Neural cell (in vitro differentiated cells): ENCODE measurements at regions not wholly inside any gene's neighbourhood (a gene's known extent, or its start where the extent isn't known, plus 50 kb on each side); places are given as distances from the start of the nearest gene placed in this dataset.

Experiments used
- H2AFZ ChIP-seq: fragments of 200-600, 300-800 bp; sonication (generic), shearing (Covaris generic); 2 replicates; pipeline ENCODE4 v1.6.0; 2014; ENCODE audit warnings: low read depth, mild to moderate bottlenecking, antibody characterized with exemption, low read length, moderate library complexity
- H3F3A ChIP-seq: fragments of 200-600 bp; shearing (Covaris generic); 2 replicates; pipeline ENCODE4 v1.6.1; 2016; ENCODE audit warnings: mild to moderate bottlenecking, moderate library complexity, mixed read lengths, antibody characterized with exemption, low read length; ENCODE audit not compliant: insufficient read depth, poor library complexity, severe bottlenecking
- H3K27ac ChIP-seq: fragments of 200-600, 300-800 bp; sonication (generic), shearing (Covaris generic); 2 replicates; pipeline ENCODE4 v1.5.1; 2014; ENCODE audit warnings: mild to moderate bottlenecking, low read length, moderate library complexity
- H3K27me3 ChIP-seq: fragments of 300-800, 200-600 bp; sonication (generic), shearing (Covaris generic); 2 replicates; pipeline ENCODE4 v1.6.0; 2014; ENCODE audit warnings: mild to moderate bottlenecking, low read depth, low read length, moderate library complexity; ENCODE audit not compliant: insufficient read depth
- H3K36me3 ChIP-seq: fragments of 300-800, 200-600 bp; sonication (generic), shearing (Covaris generic); 2 replicates; pipeline ENCODE4 v1.5.1; 2014; ENCODE audit warnings: mild to moderate bottlenecking, antibody characterized with exemption, low read length, moderate library complexity; ENCODE audit not compliant: insufficient read depth
- H3K4me2 ChIP-seq: fragments of 300-800, 200-600 bp; sonication (generic), shearing (Covaris generic); 2 replicates; pipeline ENCODE4 v1.6.0; 2014; ENCODE audit warnings: mild to moderate bottlenecking, low read length
- H3K4me3 ChIP-seq: fragments of 300-800, 200-600 bp; sonication (generic), shearing (Covaris generic); 2 replicates; pipeline ENCODE4 v1.5.1; 2014; ENCODE audit warnings: mild to moderate bottlenecking, low read length, moderate library complexity
- H3K79me2 ChIP-seq: fragments of 200-600 bp; shearing (Covaris generic); replicated peaks from 2 replicates; pipeline ENCODE4 v1.6.0; 2014; ENCODE audit warnings: mild to moderate bottlenecking, low read length, moderate library complexity; ENCODE audit not compliant: insufficient read depth
- H3K9ac ChIP-seq: fragments of 300-800, 200-600 bp; sonication (generic), shearing (Covaris generic); 2 replicates; pipeline ENCODE4 v1.6.1; 2016; ENCODE audit warnings: mild to moderate bottlenecking, low read length, mixed read lengths
- H3K9me2 ChIP-seq: fragments of 200-600 bp; shearing (Covaris generic); 2 replicates; pipeline ENCODE4 v1.6.1; 2016; ENCODE audit warnings: mild to moderate bottlenecking, low read length, mixed read lengths; ENCODE audit not compliant: insufficient read depth
- H3K9me3 ChIP-seq: fragments of 200-600, 300-800 bp; sonication (generic), shearing (Covaris generic); 2 replicates; pipeline ENCODE4 v1.6.1; 2016; ENCODE audit warnings: mild to moderate bottlenecking, mixed run types, low read length, moderate library complexity, mixed read lengths
- H4K20me1 ChIP-seq: fragments of 200-600 bp; shearing (Covaris generic); 2 replicates; pipeline ENCODE4 v1.6.1; 2016; ENCODE audit warnings: mild to moderate bottlenecking, mixed run types; ENCODE audit not compliant: insufficient read depth
- EP300 ChIP-seq: fragments of 450-650 bp; conservative IDR thresholded peaks from 2 replicates; pipeline ENCODE4 v1.6.1; 2014; ENCODE audit warnings: antibody characterized with exemption, mild to moderate bottlenecking, moderate library complexity; ENCODE audit not compliant: poor library complexity, severe bottlenecking
- EZH2 ChIP-seq: fragments of 200-600, 300-800 bp; shearing (Covaris generic), sonication (generic); IDR thresholded peaks from 2 replicates; pipeline ENCODE4 v1.6.1; 2014; ENCODE audit warnings: antibody characterized with exemption, low read length, borderline replicate concordance, mild to moderate bottlenecking; ENCODE audit not compliant: insufficient read depth, poor library complexity, severe bottlenecking
- MXI1 ChIP-seq: fragments of 450-650 bp; conservative IDR thresholded peaks from 2 replicates; pipeline ENCODE4 v1.6.1; 2014; ENCODE audit warnings: antibody characterized with exemption, mild to moderate bottlenecking; ENCODE audit not compliant: poor library complexity, severe bottlenecking
- POLR2AphosphoS5 ChIP-seq: IDR thresholded peaks from 2 replicates; pipeline ENCODE4 v1.6.1; 2012
- RAD21 ChIP-seq: fragments of 450-650 bp; conservative IDR thresholded peaks from 2 replicates; pipeline ENCODE4 v1.6.1; 2014; ENCODE audit warnings: antibody characterized with exemption, mild to moderate bottlenecking, moderate library complexity
- SMC3 ChIP-seq: fragments of 450-650 bp; conservative IDR thresholded peaks from 2 replicates; pipeline ENCODE4 v1.6.1; 2014; ENCODE audit warnings: antibody characterized with exemption, mild to moderate bottlenecking, moderate library complexity; ENCODE audit not compliant: poor library complexity
- TAF1 ChIP-seq: IDR thresholded peaks from 2 replicates; pipeline ENCODE4 v1.6.1; 2012; ENCODE audit warnings: low read depth
- TF ChIP-seq, protein P1 (sequence below): IDR thresholded peaks from 2 replicates; pipeline ENCODE4 v1.6.1; 2012; ENCODE audit warnings: borderline replicate concordance
- TF ChIP-seq, protein P2 (sequence below): fragments of 450-650 bp; IDR thresholded peaks from 2 replicates; pipeline ENCODE4 v1.5.1; 2014; ENCODE audit warnings: antibody characterized with exemption, mild to moderate bottlenecking, moderate library complexity; ENCODE audit not compliant: poor library complexity, severe bottlenecking

DNA sequence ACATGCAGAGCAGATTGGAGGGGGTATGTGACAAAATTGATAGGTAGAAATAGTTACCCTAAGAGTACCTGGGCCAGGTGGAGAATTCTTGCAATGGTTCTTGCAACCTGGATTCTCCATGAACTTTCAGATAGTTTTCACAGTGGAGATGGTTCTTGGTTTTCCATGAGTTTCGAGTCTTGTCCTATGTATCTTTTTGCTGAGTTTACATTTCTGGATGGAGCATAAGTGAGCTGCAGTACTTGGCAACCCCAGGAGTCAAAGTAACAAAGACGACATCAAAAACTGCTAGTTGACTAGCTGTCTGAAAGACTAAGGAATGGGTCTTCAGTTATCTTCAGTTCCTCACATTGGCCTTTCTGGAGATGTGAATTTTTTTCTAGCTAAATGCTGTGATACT, 196.6 kb upstream of the RAD23B start:
- Histone ChIP-seq H4K20me1 (no peaks in the 10 kb centered on the region), H2AFZ (no peak overlapping the region), H3K9me3 (no peaks in the 10 kb centered on the region), H3K27me3 (no peaks in the 10 kb centered on the region), H3K79me2 (no peaks in the 10 kb centered on the region), H3K9ac (no peak overlapping the region), H3K9me2 (no peaks in the 10 kb centered on the region), H3K27ac (no peak overlapping the region), H3K4me2 (no peak overlapping the region), H3F3A (no peaks in the 10 kb centered on the region), H3K36me3 (no peaks in the 10 kb centered on the region), H3K4me3 (no peak overlapping the region)
- TF ChIP-seq, protein P1, sequence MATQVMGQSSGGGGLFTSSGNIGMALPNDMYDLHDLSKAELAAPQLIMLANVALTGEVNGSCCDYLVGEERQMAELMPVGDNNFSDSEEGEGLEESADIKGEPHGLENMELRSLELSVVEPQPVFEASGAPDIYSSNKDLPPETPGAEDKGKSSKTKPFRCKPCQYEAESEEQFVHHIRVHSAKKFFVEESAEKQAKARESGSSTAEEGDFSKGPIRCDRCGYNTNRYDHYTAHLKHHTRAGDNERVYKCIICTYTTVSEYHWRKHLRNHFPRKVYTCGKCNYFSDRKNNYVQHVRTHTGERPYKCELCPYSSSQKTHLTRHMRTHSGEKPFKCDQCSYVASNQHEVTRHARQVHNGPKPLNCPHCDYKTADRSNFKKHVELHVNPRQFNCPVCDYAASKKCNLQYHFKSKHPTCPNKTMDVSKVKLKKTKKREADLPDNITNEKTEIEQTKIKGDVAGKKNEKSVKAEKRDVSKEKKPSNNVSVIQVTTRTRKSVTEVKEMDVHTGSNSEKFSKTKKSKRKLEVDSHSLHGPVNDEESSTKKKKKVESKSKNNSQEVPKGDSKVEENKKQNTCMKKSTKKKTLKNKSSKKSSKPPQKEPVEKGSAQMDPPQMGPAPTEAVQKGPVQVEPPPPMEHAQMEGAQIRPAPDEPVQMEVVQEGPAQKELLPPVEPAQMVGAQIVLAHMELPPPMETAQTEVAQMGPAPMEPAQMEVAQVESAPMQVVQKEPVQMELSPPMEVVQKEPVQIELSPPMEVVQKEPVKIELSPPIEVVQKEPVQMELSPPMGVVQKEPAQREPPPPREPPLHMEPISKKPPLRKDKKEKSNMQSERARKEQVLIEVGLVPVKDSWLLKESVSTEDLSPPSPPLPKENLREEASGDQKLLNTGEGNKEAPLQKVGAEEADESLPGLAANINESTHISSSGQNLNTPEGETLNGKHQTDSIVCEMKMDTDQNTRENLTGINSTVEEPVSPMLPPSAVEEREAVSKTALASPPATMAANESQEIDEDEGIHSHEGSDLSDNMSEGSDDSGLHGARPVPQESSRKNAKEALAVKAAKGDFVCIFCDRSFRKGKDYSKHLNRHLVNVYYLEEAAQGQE, result no peak
- TF ChIP-seq RAD21 (no peak), TAF1 (no peak), SMC3 (no peak), EZH2 (no peak), POLR2AphosphoS5 (no peak), MXI1 (no peak), EP300 (no peak)
- TF ChIP-seq, protein P2, sequence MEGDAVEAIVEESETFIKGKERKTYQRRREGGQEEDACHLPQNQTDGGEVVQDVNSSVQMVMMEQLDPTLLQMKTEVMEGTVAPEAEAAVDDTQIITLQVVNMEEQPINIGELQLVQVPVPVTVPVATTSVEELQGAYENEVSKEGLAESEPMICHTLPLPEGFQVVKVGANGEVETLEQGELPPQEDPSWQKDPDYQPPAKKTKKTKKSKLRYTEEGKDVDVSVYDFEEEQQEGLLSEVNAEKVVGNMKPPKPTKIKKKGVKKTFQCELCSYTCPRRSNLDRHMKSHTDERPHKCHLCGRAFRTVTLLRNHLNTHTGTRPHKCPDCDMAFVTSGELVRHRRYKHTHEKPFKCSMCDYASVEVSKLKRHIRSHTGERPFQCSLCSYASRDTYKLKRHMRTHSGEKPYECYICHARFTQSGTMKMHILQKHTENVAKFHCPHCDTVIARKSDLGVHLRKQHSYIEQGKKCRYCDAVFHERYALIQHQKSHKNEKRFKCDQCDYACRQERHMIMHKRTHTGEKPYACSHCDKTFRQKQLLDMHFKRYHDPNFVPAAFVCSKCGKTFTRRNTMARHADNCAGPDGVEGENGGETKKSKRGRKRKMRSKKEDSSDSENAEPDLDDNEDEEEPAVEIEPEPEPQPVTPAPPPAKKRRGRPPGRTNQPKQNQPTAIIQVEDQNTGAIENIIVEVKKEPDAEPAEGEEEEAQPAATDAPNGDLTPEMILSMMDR, result no peak

DNA sequence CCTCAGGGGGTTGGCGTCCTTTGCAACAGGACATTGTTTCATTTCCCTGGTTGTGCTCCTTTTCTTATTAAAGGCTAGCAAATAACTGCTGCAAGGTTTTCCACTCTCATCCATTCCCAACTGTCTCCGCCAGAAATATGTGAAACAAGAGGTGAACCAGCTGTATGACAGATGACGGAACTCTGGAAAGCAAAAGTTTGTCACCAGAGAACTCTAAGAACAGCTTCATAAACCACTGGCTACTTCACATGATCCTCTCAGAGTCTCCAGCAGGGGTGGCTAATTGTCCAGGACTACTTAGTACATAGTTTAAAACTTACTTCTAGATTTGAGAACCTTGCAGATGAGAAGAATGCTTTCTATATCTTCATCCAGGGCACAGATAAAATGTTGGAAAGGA, 195.9 kb upstream of the RAD23B start:
- TF ChIP-seq RAD21 (no peak), EZH2 (no peak), EP300 (no peak), TAF1 (no peak)
- TF ChIP-seq, protein P2, result no peak

More for the DNA sequence above, 195.9 kb upstream of the RAD23B start:
- no peaks in the 10 kb centered on the region for H3K36me3 ChIP-seq
- H3K9me2 ChIP-seq, result no peaks in the 10 kb centered on the region
- no peak overlapping the region for H2AFZ ChIP-seq
- no peaks in the 10 kb centered on the region for H3K9me3 ChIP-seq
- H3K9ac ChIP-seq, result no peak overlapping the region
- H3F3A ChIP-seq, result no peaks in the 10 kb centered on the region
- H3K79me2 ChIP-seq, result no peaks in the 10 kb centered on the region
- H3K27me3 ChIP-seq, result no peaks in the 10 kb centered on the region
- no peak overlapping the region for H3K4me3 ChIP-seq
- no peaks in the 10 kb centered on the region for H4K20me1 ChIP-seq
- no peak overlapping the region for H3K27ac ChIP-seq
- H3K4me2 ChIP-seq, result no peak overlapping the region
